ENCODE measurements at regions not wholly inside any gene's neighbourhood (a gene's known extent, or its start where the extent isn't known, plus 50 kb on each side); places are given as distances from the start of the nearest gene placed in this dataset.

- Mint-ChIP-seq H3K4me3 (no peak overlapping the region), H3K4me1 (peaks cover 6% of the 10 kb centered on the region), H3K9me3 (no peaks in the 10 kb centered on the region), H3K36me3 (no peaks in the 10 kb centered on the region), H3K27ac (no peak overlapping the region), H3K27me3 (ENCODE audit: low read depth) (peaks cover 5% of the 10 kb centered on the region)
- no peak for TF ChIP-seq AFF4 (CRISPR knock-in tag; IDR thresholded peaks at IDR 0.05; ENCODE audit: borderline replicate concordance)
- no peak for TF ChIP-seq ATF3 (CRISPR knock-in tag; conservative IDR thresholded peaks at IDR 0.05)
- no peak for TF ChIP-seq E2F4 (CRISPR knock-in tag; IDR thresholded peaks at IDR 0.05; ENCODE audit: borderline replicate concordance, low read depth)
- TF ChIP-seq IRF2 (CRISPR knock-in tag; IDR thresholded peaks at IDR 0.05; ENCODE audit: borderline replicate concordance, low read depth) = no peak
- TF ChIP-seq MXD4 (CRISPR knock-in tag; IDR thresholded peaks at IDR 0.05; ENCODE audit: borderline replicate concordance) = no peak
- TF ChIP-seq HMGA2 (CRISPR knock-in tag; IDR thresholded peaks at IDR 0.05) = no peak
- TF ChIP-seq MYBL2 (CRISPR knock-in tag; IDR thresholded peaks at IDR 0.05) = no peak
- TF ChIP-seq GABPB1 (CRISPR knock-in tag; IDR thresholded peaks at IDR 0.05) = no peak
- no peak for TF ChIP-seq ELF4 (CRISPR knock-in tag; IDR thresholded peaks at IDR 0.05; ENCODE audit: low read depth)
- TF ChIP-seq ETV6 (CRISPR knock-in tag; IDR thresholded peaks at IDR 0.05) = no peak
- TF ChIP-seq ZMAT4 (CRISPR knock-in tag; IDR thresholded peaks at IDR 0.05) = no peak
- TF ChIP-seq TCF7 (CRISPR knock-in tag; IDR thresholded peaks at IDR 0.05; ENCODE audit: low read depth) = no peak
- TF ChIP-seq FOXP4 (CRISPR knock-in tag; IDR thresholded peaks at IDR 0.05) = no peak
- TF ChIP-seq ZNF232 (CRISPR knock-in tag; IDR thresholded peaks at IDR 0.05) = no peak
- ATAC-seq (no peak), DNase-seq (ENCODE audit: low spot score) (no peak)
- POLR2A ChIA-PET = no interaction called here
- CTCF ChIA-PET = interaction anchor here (1.2 kb wide), 1 partner anchor 206 kb away, joined by 4 read pairs; no protein-coding TSS in a partner anchor
Observed at GRCh38 chr15:68880382-68880781, 49.9 kb upstream of the SPESP1 start.
